A549 (cell line): ENCODE measurements at regions not wholly inside any gene's neighbourhood (a gene's known extent, or its start where the extent isn't known, plus 50 kb on each side); places are given as distances from the start of the nearest gene placed in this dataset.

ENCODE experiments used
- CHD2 ChIP-seq: fragments of 150-350 bp; IDR thresholded peaks from 2 replicates; pipeline ENCODE4 v1.6.1; 2014; ENCODE audit warnings: low read length; ENCODE audit not compliant: partially characterized antibody
- CTCF ChIP-seq: fragments of >200 bp; sonication (Bioruptor Twin); formaldehyde crosslinking; IDR thresholded peaks from 3 replicates; pipeline ENCODE4 v1.5.1; 2016
- E2F6 ChIP-seq: IDR thresholded peaks from 2 replicates; pipeline ENCODE4 v1.6.1; 2012; ENCODE audit warnings: low read depth, borderline replicate concordance
- JUNB ChIP-seq: fragments of >200 bp; sonication (Bioruptor Twin); formaldehyde crosslinking; IDR thresholded peaks from 2 replicates; pipeline ENCODE4 v1.6.1; 2016
- MAX ChIP-seq: IDR thresholded peaks from 2 replicates; pipeline ENCODE4 v1.6.1; 2012
- MAZ ChIP-seq: fragments of 150-350 bp; IDR thresholded peaks from 2 replicates; pipeline ENCODE4 v1.6.1; 2014; ENCODE audit warnings: antibody characterized with exemption, low read depth, low read length, borderline replicate concordance
- MYC ChIP-seq: IDR thresholded peaks from 2 replicates; pipeline ENCODE4 v1.6.1; 2012; ENCODE audit warnings: mild to moderate bottlenecking, inconsistent platforms, low read length, improper control_type of control experiment, borderline replicate concordance
- POLR2A ChIP-seq: IDR thresholded peaks from 2 replicates; pipeline ENCODE4 v1.6.1; 2012; ENCODE audit warnings: mild to moderate bottlenecking, low read length
- RCOR1 ChIP-seq: fragments of 150-350 bp; IDR thresholded peaks from 2 replicates; pipeline ENCODE4 v1.6.1; 2014; ENCODE audit warnings: antibody characterized with exemption, low read length, low read depth
- REST ChIP-seq: fragments of 200-600 bp; sonication (generic); IDR thresholded peaks from 2 replicates; pipeline ENCODE4 v1.6.1; 2016; ENCODE audit warnings: antibody characterized with exemption, mild to moderate bottlenecking, moderate library complexity
- TFCP2L1 ChIP-seq: fragments of 250-450 bp; sonication (Bioruptor Pico); IDR thresholded peaks from 2 replicates; pipeline ENCODE4 v1.5.0; 2021; ENCODE audit warnings: mild to moderate bottlenecking
- USF2 ChIP-seq: fragments of 450-650 bp; IDR thresholded peaks from 2 replicates; pipeline ENCODE4 v1.6.1; 2014; ENCODE audit warnings: antibody characterized with exemption
- ZFP36 ChIP-seq: fragments of 450-650 bp; IDR thresholded peaks from 2 replicates; pipeline ENCODE4 v1.6.1; 2014; ENCODE audit warnings: borderline replicate concordance; ENCODE audit not compliant: partially characterized antibody
- ZSCAN20 ChIP-seq: fragments of 250-450 bp; sonication (Bioruptor Pico); IDR thresholded peaks from 2 replicates; pipeline ENCODE4 v1.8.0; 2022; ENCODE audit warnings: mild to moderate bottlenecking, moderate library complexity

GRCh38 chr12:107536613-107537012 is 149.0 kb upstream of the PWP1 start:
- TF ChIP-seq ZFP36 (no peak), POLR2A (no peak), CTCF (no peak), RCOR1 (no peak), USF2 (no peak), MAX (no peak), MAZ (no peak), TFCP2L1 (CRISPR knock-in tag) (no peak), MYC (no peak), REST (no peak), CHD2 (no peak), JUNB (no peak), ZSCAN20 (CRISPR knock-in tag) (no peak), E2F6 (no peak)
